ENCODE measurements at regions not wholly inside any gene's neighbourhood (a gene's known extent, or its start where the extent isn't known, plus 50 kb on each side); places are given as distances from the start of the nearest gene placed in this dataset.

- TF ChIP-seq, protein P1, sequence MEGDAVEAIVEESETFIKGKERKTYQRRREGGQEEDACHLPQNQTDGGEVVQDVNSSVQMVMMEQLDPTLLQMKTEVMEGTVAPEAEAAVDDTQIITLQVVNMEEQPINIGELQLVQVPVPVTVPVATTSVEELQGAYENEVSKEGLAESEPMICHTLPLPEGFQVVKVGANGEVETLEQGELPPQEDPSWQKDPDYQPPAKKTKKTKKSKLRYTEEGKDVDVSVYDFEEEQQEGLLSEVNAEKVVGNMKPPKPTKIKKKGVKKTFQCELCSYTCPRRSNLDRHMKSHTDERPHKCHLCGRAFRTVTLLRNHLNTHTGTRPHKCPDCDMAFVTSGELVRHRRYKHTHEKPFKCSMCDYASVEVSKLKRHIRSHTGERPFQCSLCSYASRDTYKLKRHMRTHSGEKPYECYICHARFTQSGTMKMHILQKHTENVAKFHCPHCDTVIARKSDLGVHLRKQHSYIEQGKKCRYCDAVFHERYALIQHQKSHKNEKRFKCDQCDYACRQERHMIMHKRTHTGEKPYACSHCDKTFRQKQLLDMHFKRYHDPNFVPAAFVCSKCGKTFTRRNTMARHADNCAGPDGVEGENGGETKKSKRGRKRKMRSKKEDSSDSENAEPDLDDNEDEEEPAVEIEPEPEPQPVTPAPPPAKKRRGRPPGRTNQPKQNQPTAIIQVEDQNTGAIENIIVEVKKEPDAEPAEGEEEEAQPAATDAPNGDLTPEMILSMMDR (conservative IDR thresholded peaks at IDR 0.05 in 1 of 2, IDR thresholded peaks at IDR 0.05 in 1 of 2; ENCODE audit: low read depth in 1 of 2, low read length in 2 of 2): no peak
- TF ChIP-seq EZH2 (IDR thresholded peaks at IDR 0.05; ENCODE audit: low read length, missing control alignments): no peak
These were observed 121.6 kb upstream of the EPHA5 start for GRCh38 chr4:65791812-65792308.
